Erythroblast (primary cell): ENCODE measurements at regions not wholly inside any gene's neighbourhood (a gene's known extent, or its start where the extent isn't known, plus 50 kb on each side); places are given as distances from the start of the nearest gene placed in this dataset.

Experiments used
- GATA1 ChIP-seq: IDR thresholded peaks from 2 replicates; pipeline ENCODE4 v1.6.1; 2011; ENCODE audit warnings: low read depth, mild to moderate bottlenecking, control low read depth, low read length, moderate library complexity
- POLR2A ChIP-seq: IDR thresholded peaks from 2 replicates; pipeline ENCODE4 v1.6.1; 2011; ENCODE audit warnings: mild to moderate bottlenecking, low read length

DNA sequence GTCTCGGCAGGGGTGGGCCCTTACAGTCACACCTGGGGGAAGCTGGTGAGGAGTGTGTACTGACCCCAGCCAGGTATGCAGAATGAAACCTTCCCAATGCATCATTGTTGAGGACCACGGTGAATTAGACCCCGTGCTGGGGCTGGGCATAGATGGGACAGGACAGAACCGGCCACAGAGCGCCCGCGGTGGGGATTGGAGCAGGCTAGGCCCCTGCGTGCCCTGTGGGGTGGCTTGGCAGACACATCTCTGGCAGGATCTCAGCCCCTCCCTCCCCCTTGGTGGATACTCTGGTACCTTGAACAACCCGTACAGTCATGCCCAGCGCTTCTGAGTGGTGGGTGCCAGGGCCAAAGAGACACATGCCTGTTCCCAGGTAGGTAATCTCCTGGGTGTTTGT lies 200.6 kb downstream of the TEX29 start:
- no peak for TF ChIP-seq POLR2A
- TF ChIP-seq GATA1 = no peak
